OCI-LY7 (cell line): ENCODE measurements at regions not wholly inside any gene's neighbourhood (a gene's known extent, or its start where the extent isn't known, plus 50 kb on each side); places are given as distances from the start of the nearest gene placed in this dataset.

Experiments
- BruUV-seq: library from RNA; stranded (reverse); fragments of 400-500 nt; replicated peaks from 2 replicates; lab custom pipeline; 2021; lab: Mats Ljungman, UMichigan
- CTCF ChIA-PET: fragments of 300-600 bp; sonication (Branson Sonifier 250); formaldehyde crosslinking; loops from one replicate; lab custom pipeline; 2022; ENCODE audit warnings: antibody characterized with exemption; ENCODE audit not compliant: unreplicated experiment; lab: Charles Lee
- POLR2A ChIA-PET: fragments of 300-600 bp; sonication (Branson Sonifier 250); formaldehyde crosslinking; loops from one replicate; lab custom pipeline; 2022; ENCODE audit warnings: antibody characterized with exemption; lab: Charles Lee
- DNase-seq: peaks from one replicate; pipeline ENCODE4 v3.0.0-alpha.2; 2015; ENCODE audit warnings: low spot score
- H2AFZ ChIP-seq: fragments of 200-600 bp; sonication (generic), shearing (Covaris generic); 2 replicates; pipeline ENCODE4 v1.6.1; 2014; ENCODE audit warnings: mild to moderate bottlenecking, antibody characterized with exemption, low read length, moderate library complexity
- H3K27ac ChIP-seq: fragments of 200-600 bp; sonication (generic); 2 replicates; pipeline ENCODE4 v1.5.1; 2014; ENCODE audit warnings: mixed run types, low read depth, mild to moderate bottlenecking, moderate library complexity, low read length, inconsistent platforms; ENCODE audit not compliant: poor library complexity, severe bottlenecking
- H3K36me3 ChIP-seq: fragments of 200-600 bp; sonication (generic); 2 replicates; pipeline ENCODE4 v1.6.1; 2014; ENCODE audit warnings: mild to moderate bottlenecking, antibody characterized with exemption, low read length, moderate library complexity, mixed read lengths; ENCODE audit not compliant: insufficient read depth
- H3K4me1 ChIP-seq: fragments of 200-600 bp; sonication (generic); 2 replicates; pipeline ENCODE4 v1.5.1; 2014; ENCODE audit warnings: mild to moderate bottlenecking, low read length; ENCODE audit not compliant: insufficient read depth, poor library complexity, severe bottlenecking
- H3K4me2 ChIP-seq: fragments of 200-600 bp; sonication (generic); 2 replicates; pipeline ENCODE4 v1.6.1; 2014; ENCODE audit warnings: mild to moderate bottlenecking, low read length
- H3K4me3 ChIP-seq: fragments of 200-600 bp; sonication (generic); 2 replicates; pipeline ENCODE4 v1.5.1; 2014; ENCODE audit warnings: mild to moderate bottlenecking, low read depth, low read length; ENCODE audit not compliant: poor library complexity, severe bottlenecking
- H3K79me2 ChIP-seq: fragments of 200-600 bp; sonication (generic); 2 replicates; pipeline ENCODE4 v1.6.1; 2016; ENCODE audit warnings: low read depth, mild to moderate bottlenecking, low read length, moderate library complexity, mixed read lengths; ENCODE audit not compliant: insufficient read depth
- H3K9me2 ChIP-seq: fragments of 200-600 bp; sonication (generic); 2 replicates; pipeline ENCODE4 v1.6.1; 2016; ENCODE audit warnings: mild to moderate bottlenecking, low read length, mixed read lengths; ENCODE audit not compliant: insufficient read depth
- H3K9me3 ChIP-seq: fragments of 200-600 bp; sonication (generic); 2 replicates; pipeline ENCODE4 v1.6.1; 2014; ENCODE audit warnings: mild to moderate bottlenecking, mixed run types, low read length, mixed read lengths
- H4K20me1 ChIP-seq: fragments of 200-600 bp; sonication (generic); 2 replicates; pipeline ENCODE4 v1.6.1; 2014; ENCODE audit warnings: mild to moderate bottlenecking, antibody characterized with exemption, low read length, moderate library complexity, mixed read lengths; ENCODE audit not compliant: insufficient read depth
- EZH2phosphoT487 ChIP-seq: fragments of 200-600 bp; sonication (generic); IDR thresholded peaks from 2 replicates; pipeline ENCODE4 v1.6.1; 2018; ENCODE audit warnings: low read depth, borderline replicate concordance, mild to moderate bottlenecking, mixed run types, antibody characterized with exemption, low read length, moderate library complexity, mixed read lengths
- intact Hi-C: fragments of 100-400 bp; cut with micrococcal nuclease; formaldehyde crosslinking; loops from one replicate; pipeline ENCODE4 v1.10.0; 2022; ENCODE audit not compliant: unreplicated experiment
- TF ChIP-seq, protein P1 (sequence below): fragments of 200-600 bp; sonication (generic); conservative IDR thresholded peaks from 2 replicates; pipeline ENCODE4 v1.5.1; 2014; ENCODE audit warnings: mild to moderate bottlenecking, antibody characterized with exemption, low read length, moderate library complexity, mixed read lengths

DNA sequence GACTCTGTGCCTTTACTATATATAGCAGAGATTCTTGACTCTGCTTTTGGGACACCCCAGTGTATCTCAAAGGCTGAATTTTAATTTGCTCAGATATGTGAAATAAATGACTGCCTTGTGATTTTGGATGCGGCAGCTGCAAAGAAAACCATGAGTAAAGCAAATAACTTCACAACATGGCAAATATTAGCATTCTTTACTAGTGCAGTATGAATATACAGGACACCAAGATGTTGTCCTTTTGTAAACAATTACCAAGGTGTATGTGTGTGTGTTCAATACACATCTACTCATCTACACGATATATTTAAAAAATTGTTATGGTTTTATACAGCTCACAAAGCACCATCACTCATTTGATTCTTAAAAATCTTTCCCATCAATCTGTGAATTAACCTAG, 70.6 kb upstream of the TCF4 start:
- CTCF ChIA-PET = no interaction called here
- POLR2A ChIA-PET = no interaction called here
- TF ChIP-seq EZH2phosphoT487 = no peak
- TF ChIP-seq, protein P1, sequence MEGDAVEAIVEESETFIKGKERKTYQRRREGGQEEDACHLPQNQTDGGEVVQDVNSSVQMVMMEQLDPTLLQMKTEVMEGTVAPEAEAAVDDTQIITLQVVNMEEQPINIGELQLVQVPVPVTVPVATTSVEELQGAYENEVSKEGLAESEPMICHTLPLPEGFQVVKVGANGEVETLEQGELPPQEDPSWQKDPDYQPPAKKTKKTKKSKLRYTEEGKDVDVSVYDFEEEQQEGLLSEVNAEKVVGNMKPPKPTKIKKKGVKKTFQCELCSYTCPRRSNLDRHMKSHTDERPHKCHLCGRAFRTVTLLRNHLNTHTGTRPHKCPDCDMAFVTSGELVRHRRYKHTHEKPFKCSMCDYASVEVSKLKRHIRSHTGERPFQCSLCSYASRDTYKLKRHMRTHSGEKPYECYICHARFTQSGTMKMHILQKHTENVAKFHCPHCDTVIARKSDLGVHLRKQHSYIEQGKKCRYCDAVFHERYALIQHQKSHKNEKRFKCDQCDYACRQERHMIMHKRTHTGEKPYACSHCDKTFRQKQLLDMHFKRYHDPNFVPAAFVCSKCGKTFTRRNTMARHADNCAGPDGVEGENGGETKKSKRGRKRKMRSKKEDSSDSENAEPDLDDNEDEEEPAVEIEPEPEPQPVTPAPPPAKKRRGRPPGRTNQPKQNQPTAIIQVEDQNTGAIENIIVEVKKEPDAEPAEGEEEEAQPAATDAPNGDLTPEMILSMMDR = no peak

DNA sequence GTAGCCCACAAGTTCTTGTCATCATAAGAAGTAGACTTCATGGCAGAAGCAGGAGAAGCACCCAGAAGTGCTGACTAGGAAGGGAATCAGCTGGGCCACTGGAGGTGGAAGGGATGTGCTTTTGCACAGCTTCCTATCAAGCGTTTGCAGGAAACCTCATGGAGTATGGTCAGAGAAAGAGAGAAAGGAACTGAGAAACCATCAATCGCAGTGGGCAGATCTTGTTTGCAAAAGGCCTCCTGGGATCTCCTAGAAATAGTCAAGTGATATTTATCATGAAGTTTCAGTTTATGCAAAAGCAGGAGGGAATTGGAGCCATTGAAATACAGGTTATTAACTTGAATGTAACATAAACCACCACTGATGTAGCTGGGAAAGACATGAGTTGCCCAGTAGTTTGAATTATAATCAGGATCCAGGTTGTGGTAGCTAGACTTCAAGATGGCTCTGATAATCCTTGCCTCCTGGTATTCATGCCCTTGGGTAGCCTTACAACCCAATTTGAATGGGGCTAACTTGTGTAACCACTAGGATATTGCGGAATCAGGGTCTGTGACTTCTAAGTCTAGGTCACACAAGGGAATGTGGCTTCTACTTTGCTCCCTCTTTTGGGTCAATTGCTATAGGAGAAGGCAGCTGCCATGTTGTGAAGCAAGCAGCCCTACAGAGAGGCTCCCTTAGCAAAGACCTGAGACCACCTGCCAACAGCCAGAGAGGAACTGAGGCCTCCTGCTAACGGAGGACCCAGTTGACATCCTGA, 69.8 kb upstream of the TCF4 start:
- TF ChIP-seq, protein P1 = no peak
- no peak for TF ChIP-seq EZH2phosphoT487
- POLR2A ChIA-PET = no interaction called here
- CTCF ChIA-PET = no interaction called here
- H4K20me1 ChIP-seq = no peaks in the 10 kb centered on the region
- H3K4me2 ChIP-seq = 0 out of 2 replicates have a peak overlapping the region, but pooled peaks have one; percentile 9
- DNase-seq = no peak
- H3K9me3 ChIP-seq = no peaks in the 10 kb centered on the region
- H2AFZ ChIP-seq = no peak overlapping the region
- no peak overlapping the region for H3K27ac ChIP-seq
- no TSS peak for BruUV-seq
- no peak overlapping the region for H3K4me3 ChIP-seq
- H3K9me2 ChIP-seq = no peaks in the 10 kb centered on the region
- intact Hi-C loops = no loop called here
- no peaks in the 10 kb centered on the region for H3K36me3 ChIP-seq
- no peaks in the 10 kb centered on the region for H3K4me1 ChIP-seq
- H3K79me2 ChIP-seq = no peaks in the 10 kb centered on the region

More for the DNA sequence above, 70.6 kb upstream of the TCF4 start:
- Histone ChIP-seq H3K4me2 (no peak overlapping the region), H3K4me1 (no peaks in the 10 kb centered on the region), H3K9me3 (no peaks in the 10 kb centered on the region), H3K9me2 (no peaks in the 10 kb centered on the region), H2AFZ (no peak overlapping the region), H4K20me1 (no peaks in the 10 kb centered on the region), H3K4me3 (no peak overlapping the region), H3K36me3 (no peaks in the 10 kb centered on the region), H3K79me2 (no peaks in the 10 kb centered on the region), H3K27ac (no peak overlapping the region)
- no peak for DNase-seq
- no TSS peak for BruUV-seq
- intact Hi-C loops = no loop called here

DNA sequence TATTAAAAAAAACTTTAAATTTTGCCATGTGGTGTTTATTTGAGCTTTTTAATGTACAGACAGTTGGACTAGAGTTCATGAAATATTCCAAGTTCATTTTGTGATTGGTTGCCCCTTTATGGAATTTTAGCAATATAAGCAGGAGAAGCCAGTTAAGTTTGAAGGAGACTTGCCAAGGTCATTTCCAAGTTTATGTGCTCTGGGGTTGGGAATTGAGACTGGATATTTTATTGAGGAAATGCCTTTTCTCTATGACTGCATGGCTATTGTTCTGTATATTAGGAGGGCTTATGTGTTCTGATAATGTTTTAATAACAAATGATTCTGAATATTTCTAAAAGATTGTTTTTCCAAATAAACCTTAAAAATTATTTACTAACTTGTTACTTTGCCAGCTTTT, 67.0 kb upstream of the TCF4 start:
- CTCF ChIA-PET = no interaction called here
- TF ChIP-seq EZH2phosphoT487 = no peak
- TF ChIP-seq, protein P1 = no peak
- Histone ChIP-seq H2AFZ (no peak overlapping the region), H3K4me2 (no peak overlapping the region), H3K79me2 (no peaks in the 10 kb centered on the region), H4K20me1 (no peaks in the 10 kb centered on the region), H3K27ac (no peak overlapping the region), H3K4me1 (no peaks in the 10 kb centered on the region), H3K4me3 (no peak overlapping the region), H3K9me2 (no peaks in the 10 kb centered on the region), H3K36me3 (no peaks in the 10 kb centered on the region), H3K9me3 (no peaks in the 10 kb centered on the region)
- POLR2A ChIA-PET = no interaction called here
- BruUV-seq = no TSS peak
- intact Hi-C loops = no loop called here
- DNase-seq = no peak
